HT-29 (cell line): ENCODE measurements at regions not wholly inside any gene's neighbourhood (a gene's known extent, or its start where the extent isn't known, plus 50 kb on each side); places are given as distances from the start of the nearest gene placed in this dataset.

Experiments used
- DNase-seq: peaks from one replicate; pipeline ENCODE4 v3.0.0-alpha.2; 2015; ENCODE audit warnings: low spot score

DNA sequence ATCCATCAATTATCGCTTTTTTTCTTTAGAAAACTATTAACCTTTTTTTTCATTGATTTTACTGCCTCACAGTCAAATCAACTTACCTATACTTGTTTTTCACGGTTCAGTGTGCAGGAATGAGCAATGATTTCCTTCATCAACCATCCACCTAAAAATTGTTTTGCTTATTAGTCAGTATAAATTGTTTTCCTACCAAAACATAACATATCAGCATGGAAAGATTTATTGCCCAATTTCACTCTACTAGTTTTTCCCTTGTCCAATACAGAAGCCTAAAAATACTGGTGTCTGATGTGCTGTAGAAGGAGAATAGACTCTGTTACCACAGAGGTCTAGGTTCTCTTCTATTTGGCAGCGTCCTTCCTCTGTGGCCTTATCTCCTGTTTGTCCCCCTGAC is 558.2 kb upstream of the CITED2 start:
- DNase-seq = no peak

DNA sequence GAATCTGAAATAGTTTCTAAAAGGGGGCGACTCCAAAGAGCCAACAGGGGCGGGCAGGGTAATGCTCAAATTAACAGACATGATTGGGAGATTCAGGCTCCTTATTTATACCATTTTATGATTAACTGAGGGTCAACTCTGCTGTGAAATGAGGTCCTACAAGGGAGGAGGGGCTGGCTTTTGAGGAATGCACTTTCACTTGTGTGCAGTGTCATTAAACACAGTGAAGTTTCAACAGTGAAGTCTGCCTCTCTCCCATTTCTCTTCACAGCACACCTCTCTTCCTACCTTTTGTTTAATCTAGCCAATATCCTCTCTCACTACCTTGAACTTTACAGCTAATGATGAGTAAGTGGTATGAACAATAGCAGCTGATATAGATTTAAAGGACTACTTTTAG is 557.3 kb upstream of the CITED2 start:
- no peak for DNase-seq

DNA sequence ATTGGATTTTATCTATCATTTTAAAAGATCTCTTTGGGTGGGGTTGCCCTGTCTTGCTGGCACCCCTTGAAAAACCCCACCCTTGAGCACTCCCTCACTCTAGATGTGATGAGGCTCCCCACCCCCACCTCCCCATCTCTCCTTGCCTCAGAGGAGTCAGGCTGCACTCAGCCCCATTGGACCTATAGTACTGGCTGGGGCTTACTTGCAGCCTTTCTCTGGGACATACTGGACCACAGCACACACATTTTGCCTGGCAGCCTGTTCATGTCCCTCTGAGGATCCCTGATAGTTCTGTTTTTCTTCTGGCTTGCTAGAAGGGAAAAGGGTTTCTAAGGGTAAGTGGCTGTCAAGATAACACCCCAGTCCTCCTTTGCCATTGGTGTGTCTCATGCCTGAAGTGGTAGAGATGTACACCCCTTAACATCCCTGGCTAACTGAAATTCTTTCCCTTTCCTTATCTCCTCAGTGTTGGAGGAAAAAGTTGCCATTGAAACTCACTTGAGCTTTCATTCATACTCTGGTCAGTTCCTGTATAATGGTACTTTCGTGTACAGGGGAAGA is 553.4 kb upstream of the CITED2 start:
- DNase-seq = no peak

DNA sequence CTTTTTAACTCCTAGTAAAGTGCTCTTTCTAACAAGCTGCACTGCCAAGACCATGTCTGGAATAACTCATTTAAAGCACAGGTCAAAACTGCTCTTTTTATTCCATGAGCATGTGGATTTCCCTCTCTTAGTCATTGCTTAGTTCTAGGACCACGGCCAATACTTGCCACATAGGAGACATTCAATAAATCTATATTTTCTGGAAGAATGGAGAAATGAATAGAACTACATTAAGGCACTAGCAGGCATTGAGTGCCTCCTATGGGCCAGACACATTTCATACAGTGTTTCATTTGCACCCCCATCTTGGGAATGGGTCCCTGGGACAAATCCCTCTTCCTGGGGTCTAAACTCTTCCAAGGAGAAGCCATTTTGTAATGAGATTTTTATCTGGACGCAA is 552.8 kb upstream of the CITED2 start:
- no peak for DNase-seq

DNA sequence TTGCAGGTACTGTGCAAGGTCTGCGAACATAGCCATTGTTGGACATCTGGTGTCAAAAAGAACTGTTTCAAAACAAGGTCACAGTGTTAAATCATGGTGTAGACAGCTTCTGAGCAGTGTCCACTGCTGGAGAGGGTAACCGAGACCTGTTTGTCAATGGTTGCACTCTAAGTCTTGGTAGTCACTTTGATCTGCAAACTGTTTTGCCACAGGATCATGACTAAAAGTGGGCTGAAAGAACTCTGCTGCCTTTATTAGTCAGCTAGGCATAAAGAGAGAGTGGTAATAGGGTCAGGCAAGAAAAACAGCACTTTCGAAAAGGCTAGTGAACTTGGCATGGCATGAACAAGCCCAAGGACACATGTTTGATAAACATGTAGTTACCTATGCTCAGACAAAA is 552.3 kb upstream of the CITED2 start:
- DNase-seq = no peak

DNA sequence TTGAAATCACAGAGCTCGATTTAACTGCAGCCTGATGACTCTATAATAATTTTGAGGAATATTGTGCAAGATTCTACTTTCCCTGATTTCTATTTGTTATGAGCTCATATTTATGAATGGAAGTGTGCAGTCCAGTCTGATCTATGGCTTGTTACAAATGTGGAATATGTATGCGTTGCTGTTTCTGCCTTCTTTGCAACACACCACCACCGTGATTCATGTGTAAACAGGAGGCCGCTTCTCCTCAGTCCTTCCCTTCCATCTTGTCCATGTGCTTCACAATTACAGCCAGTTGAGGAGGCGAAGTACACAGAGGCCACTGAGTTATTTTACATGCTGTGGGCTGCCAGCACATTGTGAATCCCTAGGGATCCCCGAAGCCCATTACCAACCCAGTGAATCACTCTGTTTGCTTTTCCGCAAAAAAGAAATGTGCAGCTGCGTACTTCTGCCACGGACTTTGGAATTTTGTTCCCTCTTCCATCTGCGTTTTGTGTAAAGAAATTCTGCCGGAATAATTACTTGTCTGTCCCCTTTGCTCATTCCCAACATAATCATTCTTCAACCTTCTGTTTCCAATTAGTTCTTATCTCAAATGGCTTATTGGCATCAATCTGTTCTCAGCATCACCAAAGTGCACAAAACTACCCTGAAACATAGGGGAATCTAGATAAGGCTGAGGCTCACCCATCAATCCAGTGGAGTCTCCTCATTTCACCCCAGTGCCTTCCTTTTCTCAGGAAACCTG is 551.6 kb upstream of the CITED2 start:
- no peak for DNase-seq

DNA sequence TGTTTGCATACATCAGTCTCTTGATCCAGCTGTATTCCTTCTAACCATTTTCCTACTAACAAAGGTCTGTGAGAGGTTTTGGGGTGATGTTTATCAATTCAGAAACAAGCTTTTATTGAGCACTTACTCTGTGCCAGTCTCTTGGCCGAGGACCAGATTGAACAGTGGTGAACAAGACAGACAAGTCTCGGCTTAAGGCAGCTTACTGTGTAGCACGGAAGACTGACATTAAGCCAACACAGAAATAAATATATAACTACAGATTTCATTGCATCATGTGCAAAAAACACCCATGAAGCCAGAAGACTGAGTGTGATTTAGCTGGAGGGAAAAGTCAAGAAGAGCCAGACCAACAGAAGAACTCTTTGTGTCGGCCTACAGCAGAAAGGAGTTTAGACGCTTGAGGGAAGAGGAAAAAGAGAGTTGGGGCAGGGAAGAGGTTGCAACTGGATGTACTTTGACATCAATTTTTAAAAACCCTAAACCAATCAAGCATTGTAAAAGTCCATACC is 549.6 kb upstream of the CITED2 start:
- no peak for DNase-seq

DNA sequence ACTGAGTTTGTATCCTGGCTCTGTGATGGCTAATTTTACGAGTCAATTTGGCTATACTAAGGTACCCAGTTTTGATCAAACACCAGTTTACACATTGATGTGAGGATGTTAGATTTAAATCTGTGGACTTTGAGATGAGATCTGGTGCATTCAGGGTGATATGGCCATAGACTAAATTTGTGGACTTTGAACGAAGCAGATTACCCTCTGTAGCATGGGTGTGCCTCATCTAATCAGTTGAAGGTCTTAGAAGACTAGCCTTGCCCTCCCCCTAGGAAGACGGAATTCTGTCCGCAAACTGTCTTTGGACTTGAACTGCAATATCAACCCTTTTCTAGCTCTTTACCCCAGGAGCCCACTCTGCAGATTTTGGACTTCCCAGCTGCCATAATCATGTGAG is 547.8 kb upstream of the CITED2 start:
- DNase-seq = no peak

DNA sequence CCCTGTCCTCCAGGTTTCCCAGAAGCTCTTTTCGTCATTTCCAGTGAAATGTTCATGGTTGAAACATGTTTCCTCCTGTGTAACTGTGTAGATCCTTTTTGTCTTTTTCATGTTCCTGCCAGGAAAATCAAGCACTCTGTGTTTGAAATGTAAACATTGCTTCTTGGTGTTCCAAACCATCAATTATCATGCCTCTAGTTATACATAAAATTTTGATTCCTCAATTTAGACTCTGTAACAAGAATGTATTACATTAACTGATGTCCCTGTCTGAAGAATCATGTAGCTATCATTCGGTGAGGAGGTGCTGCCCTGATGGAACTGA is 546.3 kb upstream of the CITED2 start:
- DNase-seq = no peak

DNA sequence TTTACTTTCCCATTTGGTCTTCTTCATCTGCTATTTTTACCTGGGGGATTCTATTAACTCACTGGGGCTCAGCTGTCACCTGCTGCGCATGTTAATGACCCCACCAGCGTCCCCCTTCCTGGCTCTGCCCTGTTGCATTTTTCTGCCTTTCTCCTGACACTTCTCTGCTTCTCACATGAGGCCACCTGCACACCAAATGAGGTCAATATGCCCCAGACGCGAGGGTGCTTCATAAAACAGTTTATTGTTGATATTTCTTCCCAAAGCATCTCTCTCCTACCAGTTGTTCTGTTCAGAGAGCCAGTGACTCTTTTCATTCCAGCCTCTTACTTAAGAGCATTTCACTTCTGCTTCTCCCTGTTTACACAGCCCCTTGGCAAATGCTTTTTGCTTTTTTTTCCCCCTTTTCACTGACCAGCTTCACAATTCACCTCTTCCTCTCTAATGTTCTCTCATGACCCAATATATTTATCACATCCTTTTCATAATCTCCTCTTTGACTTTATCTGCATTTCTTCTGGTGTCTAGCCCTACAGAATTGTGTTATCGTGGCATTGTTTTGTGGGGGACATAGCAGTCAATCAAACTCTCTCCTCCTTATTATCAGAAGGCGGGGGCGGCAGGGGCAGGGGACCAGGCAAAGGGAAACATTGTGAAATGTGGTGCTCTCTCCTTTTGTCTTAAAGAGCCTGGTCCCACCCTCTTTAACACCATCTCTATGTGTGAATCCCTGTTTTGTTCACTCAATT is 545.8 kb upstream of the CITED2 start:
- DNase-seq = no peak

DNA sequence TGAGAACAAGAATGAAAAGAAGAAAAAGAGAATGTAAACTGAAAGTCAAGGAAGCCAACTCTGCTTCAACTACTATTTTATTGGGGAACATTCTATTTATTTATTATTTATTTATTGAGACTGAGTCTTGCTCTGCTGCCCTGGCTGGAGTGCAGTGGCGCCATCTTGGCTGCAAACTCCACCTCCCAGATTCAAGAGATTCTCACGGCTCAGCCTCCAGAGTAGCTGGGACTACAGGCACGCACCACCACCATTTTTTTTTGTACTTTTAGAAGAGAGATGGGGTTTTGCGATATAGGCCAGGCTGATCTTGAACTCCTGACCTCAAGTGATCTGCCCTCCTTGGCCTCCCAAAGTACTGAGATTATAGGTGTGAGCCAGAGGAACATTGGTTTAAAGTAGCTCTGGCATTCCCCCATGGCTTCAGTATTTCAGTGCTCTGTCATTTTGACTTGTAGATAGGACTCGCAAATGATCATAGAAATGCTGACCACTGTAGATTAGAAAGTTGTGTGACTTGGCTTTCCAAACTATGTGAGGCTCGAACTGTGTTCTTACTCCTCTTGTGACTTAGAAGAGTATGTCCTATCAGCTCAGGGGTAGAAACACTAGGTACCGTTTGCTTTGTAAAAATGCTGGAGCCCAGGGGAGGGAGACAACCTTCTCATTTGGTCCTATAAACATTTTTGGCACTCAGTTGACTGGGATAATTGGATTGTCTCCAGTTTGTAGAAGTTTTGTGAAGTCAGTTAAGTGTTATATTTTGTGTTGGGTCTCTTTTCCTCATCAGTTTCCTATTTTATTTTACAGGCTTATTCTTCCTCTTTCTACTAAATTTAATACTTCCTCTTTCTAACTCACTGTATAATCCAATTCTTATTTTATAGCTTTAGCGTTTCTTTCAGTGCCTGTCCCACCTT is 544.9 kb upstream of the CITED2 start:
- no peak for DNase-seq

DNA sequence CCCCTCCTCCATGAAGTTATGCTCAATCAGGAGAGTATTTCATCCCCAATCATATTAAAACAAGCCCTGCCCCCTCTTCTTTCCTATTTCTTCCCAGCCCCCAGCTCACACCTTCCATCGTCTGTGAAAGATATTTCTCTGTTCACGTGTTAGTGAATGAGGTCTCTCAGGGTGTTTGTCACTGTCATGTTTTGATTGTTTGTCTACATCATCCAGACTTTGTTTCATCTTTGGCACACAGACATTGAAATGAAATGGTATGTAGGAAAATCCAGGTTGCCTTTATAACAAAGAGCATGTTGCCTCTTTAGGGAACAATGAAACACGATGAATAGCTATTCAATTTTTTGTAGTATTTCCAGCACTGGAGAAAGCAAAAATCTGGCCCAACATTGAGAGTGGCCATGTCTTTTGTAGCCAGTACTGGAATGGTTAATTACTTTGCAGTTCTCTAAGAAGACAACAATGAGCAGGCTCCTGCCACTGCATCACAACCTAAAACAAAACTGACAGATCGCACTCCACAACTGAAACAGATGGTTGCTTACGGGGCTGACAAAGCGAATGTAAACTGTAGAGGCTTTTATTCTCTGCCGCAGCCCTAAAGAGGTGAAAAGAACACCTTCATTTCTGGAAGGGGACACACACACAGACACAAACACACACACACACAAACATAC is 543.6 kb upstream of the CITED2 start:
- no peak for DNase-seq

DNA sequence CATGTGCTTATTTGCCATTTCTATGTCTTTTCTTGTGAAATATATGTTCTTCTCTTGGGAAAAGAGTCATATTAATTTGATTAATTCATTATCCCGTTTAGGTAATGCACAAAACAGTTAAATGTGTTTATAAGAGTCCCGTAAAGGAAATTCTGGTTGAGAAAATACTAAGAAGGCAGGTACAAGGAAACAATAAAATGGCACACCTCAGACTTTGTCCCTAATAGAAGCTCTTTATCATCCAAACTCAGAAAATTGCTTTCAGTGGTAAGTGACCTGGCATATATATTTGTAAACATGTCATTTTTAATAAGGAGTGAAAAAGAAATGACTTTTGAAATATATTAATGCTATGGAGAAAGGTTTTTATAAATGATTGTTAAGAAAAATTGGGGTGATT is 540.5 kb upstream of the CITED2 start:
- no peak for DNase-seq

DNA sequence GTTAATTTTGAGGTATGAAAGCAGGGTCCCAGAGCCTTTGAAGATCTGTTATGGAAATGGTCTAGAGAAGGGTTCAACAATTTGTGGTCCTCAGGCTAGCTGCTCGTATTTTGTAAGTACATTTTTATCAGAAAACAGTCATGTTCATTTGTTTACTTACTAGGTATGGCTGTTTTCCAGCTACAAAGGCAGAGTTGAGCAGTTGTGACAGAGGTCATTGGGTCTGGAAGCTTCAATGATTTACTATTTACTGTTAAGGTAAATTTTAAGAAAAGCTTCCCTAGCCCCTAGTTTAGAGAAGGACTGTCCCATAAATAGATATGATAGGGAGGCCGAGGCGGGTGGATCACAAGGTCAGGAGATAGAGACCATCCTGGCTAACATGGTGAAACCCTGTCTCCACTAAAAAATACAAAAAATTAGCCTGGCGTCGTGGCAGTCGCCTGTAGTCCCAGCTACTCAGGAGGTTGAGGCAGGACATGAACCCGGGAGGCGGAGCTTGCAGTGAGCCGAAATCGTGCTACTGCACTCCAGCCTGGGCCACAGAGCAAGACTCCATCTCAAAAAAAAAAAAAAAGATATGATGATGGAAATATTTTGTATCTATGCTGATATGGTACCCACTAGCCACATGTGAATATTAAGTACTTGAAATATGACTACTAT is 538.4 kb upstream of the CITED2 start:
- DNase-seq = no peak

DNA sequence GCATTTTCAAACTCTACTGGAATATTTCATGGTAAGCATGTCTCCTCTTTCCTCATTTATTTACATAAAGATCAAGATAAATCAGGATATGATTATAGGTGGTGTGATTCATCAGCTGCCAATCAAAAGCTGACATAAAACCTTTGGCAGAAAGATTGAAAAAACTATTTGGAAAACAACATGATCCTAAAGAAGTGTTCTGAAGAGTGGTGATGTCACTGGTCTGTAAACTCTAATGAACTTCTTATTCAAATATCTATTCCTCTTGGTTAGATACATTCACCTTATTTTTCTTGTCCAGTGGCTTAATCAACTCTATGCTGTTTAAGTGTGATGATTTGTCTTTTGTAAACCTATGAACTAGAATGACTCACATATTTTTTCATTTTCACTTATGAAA is 535.5 kb upstream of the CITED2 start:
- DNase-seq = no peak

DNA sequence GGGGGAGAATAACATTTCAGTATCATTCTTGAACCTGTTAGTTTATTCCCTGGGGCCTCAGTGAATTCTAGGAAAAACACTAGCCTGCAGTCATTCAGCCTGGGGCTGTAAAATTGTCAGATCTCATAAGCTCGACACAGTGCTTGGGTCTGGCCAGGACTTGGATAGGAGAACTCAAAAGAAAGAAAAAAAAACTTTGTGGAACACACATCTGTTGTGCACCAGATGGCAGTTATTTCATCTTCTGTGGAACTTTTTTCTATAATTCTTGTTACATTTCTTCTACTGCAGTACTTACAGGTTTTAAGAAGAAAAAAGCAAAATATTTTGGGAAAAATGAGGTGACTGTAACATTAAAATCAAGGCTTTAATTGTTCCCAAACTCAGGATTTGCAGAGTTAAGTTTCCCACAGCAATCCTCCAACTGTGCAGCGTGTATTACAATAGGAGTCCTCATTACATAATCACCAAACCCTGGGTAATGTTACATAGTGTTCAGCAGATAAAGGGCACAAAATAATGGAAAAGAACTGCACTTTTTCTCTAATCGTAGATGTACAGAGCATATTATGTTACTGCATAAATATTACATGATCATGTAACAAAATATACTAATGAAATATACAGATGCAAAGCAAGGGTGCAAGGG is 531.1 kb upstream of the CITED2 start:
- DNase-seq = no peak

DNA sequence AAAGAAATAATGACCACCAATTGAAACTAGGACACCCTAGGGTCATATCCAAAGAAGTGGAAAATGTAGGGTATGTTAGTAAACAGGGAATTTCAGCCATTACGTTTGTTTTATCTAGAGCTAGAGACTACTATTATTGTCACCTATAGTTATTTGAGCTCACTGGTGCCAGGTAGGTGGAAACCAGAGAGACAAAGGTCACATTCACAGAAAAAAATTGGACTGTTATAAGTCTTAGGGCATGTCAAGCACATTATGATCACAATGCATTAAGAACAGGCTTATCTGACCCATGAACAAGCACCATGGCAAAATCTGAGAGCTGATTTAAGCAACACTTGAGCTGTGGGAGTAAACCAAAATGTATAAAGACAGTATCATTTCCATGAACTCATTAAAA is 530.1 kb upstream of the CITED2 start:
- DNase-seq = no peak

DNA sequence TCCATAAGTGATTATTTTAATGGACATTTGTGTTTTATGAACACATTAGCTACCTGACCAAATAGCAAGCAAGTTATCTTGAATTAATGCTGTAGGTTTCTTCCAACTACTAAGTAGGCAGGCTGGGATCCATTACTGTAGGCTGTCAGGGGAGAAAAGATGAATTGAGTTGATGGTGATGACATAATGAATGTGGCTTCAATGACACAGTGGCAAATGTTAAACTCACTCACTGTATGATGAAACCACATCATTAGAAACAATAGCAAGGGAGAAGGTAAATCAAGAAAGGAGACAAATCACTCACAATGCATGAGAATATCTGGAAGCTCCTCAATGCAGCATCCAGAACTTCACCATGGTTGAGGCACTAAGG is 529.7 kb upstream of the CITED2 start:
- DNase-seq = no peak

DNA sequence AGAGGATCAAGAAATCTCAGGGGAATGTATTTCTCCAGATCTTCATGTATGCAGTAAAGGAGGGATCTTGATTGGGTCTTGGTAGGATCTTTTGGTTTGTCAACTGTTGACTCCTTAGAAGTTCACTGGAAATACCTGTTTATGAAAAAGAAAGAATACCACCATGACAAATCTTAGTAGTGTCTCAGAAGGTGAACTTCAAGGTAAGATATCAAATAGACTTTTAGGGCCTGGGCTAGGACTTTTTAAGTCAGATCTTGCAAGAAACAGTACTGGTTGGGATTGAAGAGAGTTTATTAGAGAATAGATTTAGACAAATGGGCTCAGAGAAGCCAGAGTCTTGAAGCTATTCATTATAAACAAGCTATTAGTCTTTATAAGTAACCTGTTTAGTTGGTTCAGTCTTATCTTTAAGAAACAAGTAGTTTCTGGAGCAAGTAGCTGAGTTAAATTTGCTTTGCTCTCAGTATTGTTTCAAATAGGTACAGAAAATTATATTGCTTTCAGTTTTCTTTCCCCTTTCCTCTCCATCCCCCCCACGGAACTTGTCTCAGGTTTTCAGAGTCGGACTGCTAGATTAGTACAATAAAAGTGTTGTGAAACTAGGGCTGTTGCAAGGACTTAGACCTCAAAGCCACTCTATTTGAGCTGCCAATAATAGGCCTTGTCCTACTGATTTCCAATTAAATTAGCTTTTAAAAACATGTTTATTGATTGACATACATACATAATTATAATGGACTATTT is 529.1 kb upstream of the CITED2 start:
- DNase-seq = no peak
